ENCODE measurements at regions not wholly inside any gene's neighbourhood (a gene's known extent, or its start where the extent isn't known, plus 50 kb on each side); places are given as distances from the start of the nearest gene placed in this dataset.
"Not testable (repeated sequence)": the region's sequence is repeated elsewhere in the genome, so short reads cannot be mapped to it uniquely, and the experiment has no call there.

GRCh38 chr16:55015181-55015913, 84.7 kb downstream of the IRX5 start:
- no peak for DNase-seq

DNA sequence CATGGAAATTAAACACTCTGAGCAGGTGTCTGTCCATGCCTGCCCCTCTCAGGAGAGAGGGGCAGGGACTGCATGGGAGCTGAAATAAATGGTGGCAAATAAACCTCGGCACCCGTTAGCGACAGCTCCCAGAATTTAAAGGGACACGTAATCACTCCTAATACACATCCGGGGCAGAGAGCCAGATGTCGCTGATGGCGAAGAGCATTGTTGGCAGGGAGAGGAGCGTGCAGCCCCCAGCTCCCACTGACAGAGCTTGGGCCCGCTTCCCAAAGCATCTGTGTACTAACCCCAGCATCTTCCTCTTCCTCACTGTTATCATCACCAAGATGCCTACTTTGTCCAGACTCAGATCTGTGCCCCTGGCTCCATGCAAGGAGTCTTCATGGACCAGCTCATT, 85.8 kb downstream of the IRX5 start:
- DNase-seq, result no peak

GRCh38 chr16:55017321-55017720, 86.7 kb downstream of the IRX5 start:
- DNase-seq, result no peak

GRCh38 chr16:55018881-55019280, 88.2 kb downstream of the IRX5 start:
- no peak for DNase-seq

GRCh38 chr16:55019419-55020131, 88.9 kb downstream of the IRX5 start:
- DNase-seq, result no peak

- no peak for DNase-seq
Measured at GRCh38 chr16:55021595-55022475, 91.2 kb downstream of the IRX5 start.

- not testable (repeated sequence) for DNase-seq
Measured at GRCh38 chr16:55027260-55027659, 96.6 kb downstream of the IRX5 start.

- no peak for DNase-seq
Measured at GRCh38 chr16:55029509-55029908, 98.8 kb downstream of the IRX5 start.

DNA sequence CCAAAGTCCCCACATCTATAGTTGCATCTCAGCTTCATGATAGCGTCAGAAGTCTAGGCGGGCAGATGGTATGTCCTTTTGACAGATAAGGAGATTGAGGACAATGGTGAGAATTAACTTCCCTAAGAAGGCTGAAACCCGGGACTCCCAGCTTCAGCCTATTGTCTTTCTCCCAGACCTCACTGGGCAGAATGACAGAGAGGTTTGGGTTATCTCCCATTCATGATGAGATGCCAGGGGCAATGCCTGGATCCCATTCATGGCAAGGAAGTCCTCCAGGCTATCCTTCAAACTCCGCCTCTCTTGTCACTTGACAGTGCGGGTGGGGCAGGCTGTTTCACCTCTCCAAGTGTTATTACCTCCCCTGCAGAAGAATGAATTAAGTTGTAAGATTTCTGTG, 100.3 kb downstream of the IRX5 start:
- DNase-seq, result no peak

- no peak for DNase-seq
Measured at GRCh38 chr16:55031481-55031880, 100.8 kb downstream of the IRX5 start.

DNA sequence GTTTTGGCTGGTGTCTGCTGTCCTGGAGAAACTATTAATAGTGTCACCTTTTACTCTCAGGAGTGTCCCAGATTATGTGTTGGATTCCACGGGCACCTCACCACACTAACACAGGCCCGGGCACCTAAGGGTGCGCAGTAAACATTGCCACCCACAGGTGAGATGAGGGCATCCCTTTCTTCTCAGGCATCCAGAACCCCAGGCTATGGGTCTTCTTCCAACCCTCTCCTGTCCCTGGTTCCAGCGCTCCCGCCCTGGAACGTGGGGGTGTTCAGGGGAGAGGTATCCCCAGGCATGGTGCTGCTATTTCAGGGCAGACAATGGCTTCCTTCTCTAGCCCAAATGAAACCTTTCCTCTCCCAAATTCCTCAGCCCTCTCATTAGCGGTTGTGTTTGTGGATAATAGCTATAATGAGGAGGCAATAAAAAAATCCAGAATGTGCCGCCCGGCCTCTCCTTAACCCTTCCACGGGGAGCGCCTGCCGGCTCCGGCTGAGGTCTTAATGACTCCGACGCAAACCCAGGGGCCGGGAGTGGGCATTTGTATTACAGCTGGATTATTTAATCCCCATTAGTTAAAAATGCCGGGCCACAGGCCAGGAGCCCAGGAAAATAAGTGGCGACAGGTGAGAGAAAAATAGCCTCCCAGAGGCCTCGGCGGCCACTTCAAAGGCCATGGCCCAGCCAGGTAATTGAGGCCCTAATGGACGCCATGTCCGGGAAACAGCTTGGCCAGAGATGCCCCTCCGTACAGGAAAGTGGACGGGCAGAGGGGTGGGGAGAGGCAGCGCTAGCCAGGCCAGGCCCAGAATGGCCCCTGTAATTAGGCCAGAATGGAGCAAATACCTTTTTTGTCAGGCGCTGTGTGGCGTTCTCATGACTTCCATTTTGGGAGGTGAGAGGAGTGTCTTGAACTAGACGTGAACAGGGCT, 102.8 kb downstream of the IRX5 start:
- DNase-seq, result no peak

- peak in 3 of 51 donors; percentile 2 to 10 (median 4) for DNase-seq
Measured at GRCh38 chr16:55035029-55035428, 104.4 kb downstream of the IRX5 start.

DNA sequence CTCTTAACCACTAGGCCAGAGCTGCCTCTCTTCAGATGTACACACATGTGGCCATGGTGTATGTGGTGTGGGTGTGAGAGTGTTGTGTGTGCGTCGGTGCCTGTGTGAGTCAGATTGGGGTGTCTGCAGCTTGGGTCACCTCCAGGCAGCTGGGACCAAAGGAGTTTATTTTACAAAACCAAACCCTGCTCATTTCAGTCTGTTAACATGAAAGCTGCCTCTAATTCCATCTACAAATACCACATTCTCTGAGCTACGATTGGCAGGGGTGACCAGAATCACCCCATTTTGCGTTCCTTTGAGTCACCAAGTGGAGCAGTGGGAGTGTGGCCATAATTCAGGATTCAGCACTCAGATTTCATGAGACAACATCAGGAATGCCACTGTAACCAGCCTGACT, 105.3 kb downstream of the IRX5 start:
- no peak for DNase-seq

DNA sequence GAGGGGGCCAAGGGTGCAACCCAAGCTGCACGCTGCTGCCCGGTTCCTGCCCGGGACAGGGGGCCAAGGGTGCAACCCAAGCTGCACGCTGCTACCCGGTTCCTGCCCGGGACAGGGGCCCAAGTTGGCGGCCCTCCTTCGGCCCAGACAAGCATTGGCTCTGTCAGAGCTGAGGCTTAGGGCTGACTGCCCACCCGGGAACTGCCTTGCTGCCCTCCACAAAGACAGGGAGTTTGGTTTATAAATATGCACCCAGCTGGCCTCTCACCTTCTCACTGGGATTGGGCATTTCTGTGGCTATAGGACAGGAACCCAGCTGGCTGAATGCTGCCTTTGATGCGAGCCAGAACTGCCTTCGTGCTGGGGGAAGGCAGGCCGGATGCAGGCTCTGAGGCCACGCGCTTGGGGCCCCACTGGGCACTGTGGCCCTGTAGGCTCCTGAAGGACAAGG, 105.7 kb downstream of the IRX5 start:
- peak in 2 of 51 donors; percentile 4 to 10 for DNase-seq

DNA sequence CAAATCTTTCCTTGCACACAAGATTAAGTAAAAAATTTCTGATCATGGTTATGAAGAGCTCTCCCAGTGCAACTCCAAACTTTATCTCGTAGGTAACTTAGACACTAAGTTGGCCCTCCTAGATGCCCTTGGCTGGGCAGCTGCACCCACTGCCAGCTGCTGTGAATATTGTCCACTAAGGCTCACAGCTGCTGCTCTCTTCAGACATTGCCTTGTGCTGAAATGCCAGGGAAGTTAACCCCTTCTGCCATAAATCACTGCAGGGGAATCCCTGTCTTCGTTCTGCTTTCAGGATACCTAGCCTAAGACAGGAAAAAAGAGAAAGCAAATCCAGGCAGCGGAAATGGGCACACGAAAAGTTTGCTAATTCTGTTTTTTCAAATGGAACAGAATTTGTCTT, 106.4 kb downstream of the IRX5 start:
- DNase-seq, result no peak

DNA sequence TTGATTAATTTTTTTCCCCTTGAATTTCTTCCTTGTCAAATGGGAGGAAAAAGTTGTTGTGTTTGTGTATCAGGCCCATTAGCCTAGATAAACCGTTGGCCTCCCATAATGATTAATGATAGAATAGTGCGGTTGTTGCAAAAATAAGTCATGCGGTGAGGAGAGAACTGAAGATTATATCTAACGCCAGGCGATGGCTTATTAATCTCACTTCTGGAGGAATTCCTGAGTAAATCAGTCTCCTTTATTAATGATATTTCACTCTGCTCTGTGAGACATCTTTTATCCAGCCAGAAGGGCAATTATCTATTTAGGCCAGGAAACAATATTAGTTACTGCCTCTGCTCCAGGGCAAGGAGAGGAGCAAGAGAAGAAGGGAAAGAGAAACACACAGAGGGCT, 107.3 kb downstream of the IRX5 start:
- DNase-seq, result no peak

GRCh38 chr16:55039042-55039441, 108.4 kb downstream of the IRX5 start:
- DNase-seq, result no peak

DNA sequence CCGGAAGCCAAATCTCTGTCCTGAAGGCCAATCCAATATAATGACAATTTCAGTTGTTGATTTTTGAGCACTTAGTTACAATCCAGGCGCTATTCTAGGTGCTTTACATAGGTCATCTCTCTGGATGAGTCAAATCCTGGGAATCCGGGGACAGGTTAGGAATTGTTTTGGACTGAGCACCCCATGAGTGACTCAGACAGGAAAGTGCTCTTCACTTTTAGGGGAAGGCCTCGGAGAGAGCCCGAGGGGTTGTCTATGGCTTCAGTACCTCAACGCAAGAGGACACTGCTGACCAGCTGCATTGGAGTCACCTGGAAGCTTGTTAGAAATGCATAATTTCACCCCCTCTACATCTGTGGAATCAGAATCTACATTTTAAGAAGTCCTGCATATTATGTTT, 108.8 kb downstream of the IRX5 start:
- no peak for DNase-seq

GRCh38 chr16:55039931-55040330, 109.3 kb downstream of the IRX5 start:
- DNase-seq, result no peak

DNA sequence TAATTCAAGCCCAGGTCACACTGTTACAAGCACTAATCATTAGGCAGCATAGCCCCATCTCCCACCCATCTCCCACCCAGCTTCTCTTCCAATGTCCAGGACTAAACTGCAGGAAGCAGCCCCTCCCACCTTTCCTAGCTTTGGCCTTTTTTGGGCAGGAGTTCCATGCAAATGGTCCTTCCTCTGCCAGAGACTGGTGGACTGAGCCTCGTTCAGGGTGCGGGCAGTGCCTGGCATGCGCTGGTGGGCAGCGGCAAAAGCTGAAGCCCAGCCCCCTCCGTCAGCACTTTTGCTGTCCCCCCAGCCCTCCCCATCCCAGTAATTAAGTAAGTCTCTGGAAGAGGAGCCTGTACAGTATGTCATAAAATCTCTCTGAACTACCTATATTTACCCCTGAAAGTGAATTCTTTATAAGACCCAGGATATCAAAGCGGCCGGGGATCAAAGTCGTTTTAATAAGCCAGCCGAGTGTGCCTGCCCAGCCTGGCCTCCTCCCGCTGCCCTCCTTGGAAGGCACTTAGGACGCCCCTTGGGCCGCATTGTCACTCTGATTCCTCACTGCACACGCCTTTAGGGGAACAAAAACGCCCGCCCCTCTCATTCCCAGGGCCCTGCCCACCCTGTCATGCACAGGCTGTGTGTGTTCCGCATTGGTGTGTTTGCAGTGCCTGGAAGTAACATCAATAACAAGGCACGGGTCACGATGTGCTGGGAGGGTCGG, 109.9 kb downstream of the IRX5 start:
- DNase-seq, result no peak

All from hypothalamus (tissue), 51 donors.